ENCODE measurements at regions not wholly inside any gene's neighbourhood (a gene's known extent, or its start where the extent isn't known, plus 50 kb on each side); places are given as distances from the start of the nearest gene placed in this dataset.

GRCh38 chr5:103476811-103477210, 85.8 kb downstream of the NUDT12 start:
- TF ChIP-seq CTCF (IDR thresholded peaks at IDR 0.05; ENCODE audit: low read length) = no peak
- TF ChIP-seq EZH2 (IDR thresholded peaks at IDR 0.05; ENCODE audit: borderline replicate concordance, low read length) = no peak

All from OCI-LY1 (cell line).